Activated T-cell treated with anti-CD3 and anti-CD28 coated beads for 48 hours (primary cell): ENCODE measurements at regions not wholly inside any gene's neighbourhood (a gene's known extent, or its start where the extent isn't known, plus 50 kb on each side); places are given as distances from the start of the nearest gene placed in this dataset.

Experiments used
- DNase-seq: peaks from one replicate; pipeline ENCODE4 v3.0.0-alpha.2; 2020; ENCODE audit warnings: low read depth

DNA sequence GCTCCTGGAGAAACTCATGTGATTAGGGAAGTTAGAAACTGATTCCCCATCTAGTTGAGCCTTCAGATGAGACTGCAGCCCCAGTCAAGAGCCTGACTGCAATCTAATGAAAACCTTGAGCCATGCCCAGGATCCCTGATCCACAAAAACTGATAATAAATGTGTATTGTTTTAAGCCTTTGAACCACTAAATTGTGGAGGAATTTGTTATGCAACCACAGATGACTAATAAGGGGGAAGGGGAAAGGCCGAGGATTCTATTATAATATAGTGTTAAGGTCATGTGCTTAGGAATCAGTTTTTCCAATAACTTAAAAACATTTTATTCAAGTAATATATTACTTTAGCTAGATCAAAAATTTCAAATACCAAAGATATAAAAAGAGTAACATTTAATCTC lies 52.8 kb upstream of the USP25 start:
- no peak for DNase-seq

DNA sequence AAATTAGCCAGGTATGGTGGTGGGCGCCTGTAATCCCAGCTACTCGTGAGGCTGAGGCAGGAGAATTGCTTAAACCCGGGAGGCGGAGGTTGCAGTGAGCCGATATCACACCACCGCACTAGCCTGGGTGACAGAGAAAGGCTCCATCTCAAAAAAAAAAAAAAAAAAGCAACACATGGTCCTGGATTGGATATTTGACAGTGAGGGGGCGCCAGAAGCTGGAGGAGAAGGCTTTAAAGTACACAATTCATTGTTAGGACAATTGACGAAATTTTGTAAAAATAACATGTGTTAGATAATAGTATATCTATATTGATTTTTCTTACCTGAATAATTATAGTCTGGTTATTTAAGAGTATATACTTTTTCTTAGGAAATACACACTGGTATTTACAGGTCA lies 50.2 kb upstream of the USP25 start:
- DNase-seq, result no peak
